SK-N-SH (cell line): ENCODE measurements at regions not wholly inside any gene's neighbourhood (a gene's known extent, or its start where the extent isn't known, plus 50 kb on each side); places are given as distances from the start of the nearest gene placed in this dataset.

Experiments
- CTCF ChIA-PET: fragments of 300-600, 350-600 bp; formaldehyde crosslinking; extraction: SDS; loops from one replicate; lab custom pipeline; 2021; lab: Yijun Ruan, JAX
- POLR2A ChIA-PET: fragments of 350-600 bp; sonication (Branson Sonifier 250); formaldehyde crosslinking; extraction: SDS; loops from one replicate; lab custom pipeline; 2020; ENCODE audit warnings: antibody characterized with exemption, inconsistent platforms; lab: Yijun Ruan, JAX
- DNase-seq: peaks from one replicate; pipeline ENCODE4 v3.0.0; 2012
- H2AFZ ChIP-seq: fragments of 200-600 bp; sonication (generic); 2 replicates; pipeline ENCODE4 v1.8.1; 2016; ENCODE audit warnings: antibody characterized with exemption, mild to moderate bottlenecking, low read depth
- H3F3A ChIP-seq: fragments of 200-600 bp; sonication (generic); replicated peaks from 2 replicates; pipeline ENCODE3; 2016; ENCODE audit warnings: antibody characterized with exemption, mild to moderate bottlenecking; ENCODE audit not compliant: insufficient read depth
- H3K27ac ChIP-seq, 2 experiments: fragments of 200-500 bp in 1 of 2; fragments of 200-600 bp in 1 of 2; sonication (Bioruptor generic) in 1 of 2; sonication (generic), shearing (Covaris generic) in 1 of 2; 2 replicates each; pipeline versions ENCODE4 v1.5.1 to v1.6.1; 2014 to 2016; ENCODE audit warnings: low read depth in 2 of 2, inconsistent platforms in 1 of 2, low read length in 1 of 2, mild to moderate bottlenecking in 1 of 2, mixed read lengths in 1 of 2
- H3K27me3 ChIP-seq: fragments of 200-600 bp; sonication (generic), shearing (Covaris generic); 2 replicates; pipeline ENCODE4 v1.6.1; 2016; ENCODE audit warnings: mixed run types; ENCODE audit not compliant: insufficient read depth
- H3K36me3 ChIP-seq, 2 experiments: fragments of 200-500 bp in 1 of 2; fragments of 200-600 bp in 1 of 2; sonication (Bioruptor generic) in 1 of 2; sonication (generic) in 1 of 2; replicated peaks in 1 of 2; 2 replicates each; pipeline versions ENCODE3 to v1.5.1; 2014 to 2016; ENCODE audit warnings: low read length in 1 of 2, mild to moderate bottlenecking in 1 of 2; ENCODE audit not compliant: insufficient read depth in 2 of 2, control insufficient read depth in 1 of 2
- H3K4me1 ChIP-seq, 2 experiments: fragments of 200-500 bp in 1 of 2; fragments of 200-600 bp in 1 of 2; sonication (Bioruptor generic) in 1 of 2; sonication (generic), shearing (Covaris generic) in 1 of 2; 2 replicates each; pipeline versions ENCODE4 v1.5.1 to v1.6.1; 2014 to 2016; ENCODE audit warnings: low read depth in 1 of 2, low read length in 1 of 2, mixed run types in 1 of 2; ENCODE audit not compliant: insufficient read depth in 2 of 2, control insufficient read depth in 1 of 2
- H3K4me2 ChIP-seq: fragments of 200-600 bp; sonication (generic), shearing (Covaris generic); 2 replicates; pipeline ENCODE4 v1.6.1; 2017; ENCODE audit warnings: mixed run types
- H3K4me3 ChIP-seq, 2 experiments: fragments of 200-500 bp in 1 of 2; fragments of 200-600 bp in 1 of 2; sonication (Bioruptor generic) in 1 of 2; sonication (generic), shearing (Covaris generic) in 1 of 2; 2 replicates each; pipeline versions ENCODE4 v1.5.1 to v1.8.1; 2014 to 2016; ENCODE audit warnings: low read depth in 2 of 2, inconsistent platforms in 1 of 2, low read length in 1 of 2, mild to moderate bottlenecking in 1 of 2, mixed read lengths in 1 of 2, moderate library complexity in 1 of 2
- H3K79me2 ChIP-seq: fragments of 200-600 bp; sonication (generic); 2 replicates; pipeline ENCODE4 v1.8.1; 2017; ENCODE audit warnings: mild to moderate bottlenecking; ENCODE audit not compliant: insufficient read depth
- H3K9ac ChIP-seq: fragments of 200-600 bp; sonication (generic); 2 replicates; pipeline ENCODE4 v1.6.1; 2017; ENCODE audit warnings: mixed run types
- H3K9me2 ChIP-seq: fragments of 200-600 bp; sonication (generic); 2 replicates; pipeline ENCODE4 v1.6.1; 2017; ENCODE audit warnings: mixed run types
- H3K9me3 ChIP-seq: fragments of 200-600 bp; sonication (generic); 2 replicates; pipeline ENCODE4 v1.6.1; 2017; ENCODE audit warnings: mixed run types, mild to moderate bottlenecking, moderate library complexity
- H4K20me1 ChIP-seq: fragments of 200-600 bp; sonication (generic); 2 replicates; pipeline ENCODE4 v1.6.1; 2017; ENCODE audit warnings: mild to moderate bottlenecking, mixed run types; ENCODE audit not compliant: insufficient read depth
- CHD2 ChIP-seq: fragments of 150-350 bp; IDR thresholded peaks from 2 replicates; pipeline ENCODE4 v1.6.1; 2018; ENCODE audit warnings: low read length; ENCODE audit not compliant: partially characterized antibody
- FOSL2 ChIP-seq: IDR thresholded peaks from 2 replicates; pipeline ENCODE4 v1.4.0; 2012; ENCODE audit warnings: low read depth, mild to moderate bottlenecking, moderate library complexity, borderline replicate concordance
- FOXJ3 ChIP-seq: sonication (generic); formaldehyde crosslinking; IDR thresholded peaks from 2 replicates; pipeline ENCODE4 v1.5.1; 2020; ENCODE audit warnings: mild to moderate bottlenecking, missing genetic modification reagents
- FOXM1 ChIP-seq: IDR thresholded peaks from 2 replicates; pipeline ENCODE4 v1.4.0; 2012; ENCODE audit warnings: low read depth, mild to moderate bottlenecking
- POLR2AphosphoS5 ChIP-seq: IDR thresholded peaks from 2 replicates; pipeline ENCODE4 v1.6.1; 2012; ENCODE audit warnings: low read depth, low read length
- SIN3A ChIP-seq: IDR thresholded peaks from 2 replicates; pipeline ENCODE4 v1.6.1; 2012; ENCODE audit warnings: low read depth, mild to moderate bottlenecking, low read length, moderate library complexity, borderline replicate concordance
- TEAD4 ChIP-seq: IDR thresholded peaks from 2 replicates; pipeline ENCODE4 v1.4.0; 2012; ENCODE audit warnings: mild to moderate bottlenecking, borderline replicate concordance; ENCODE audit not compliant: insufficient read depth
- YY1 ChIP-seq: IDR thresholded peaks from 2 replicates; pipeline ENCODE4 v1.4.0; 2012; ENCODE audit warnings: low read depth, mild to moderate bottlenecking
- whole genome bisulfite sequencing: methylation state at CpG from one replicate; pipeline ENCODE4 v1.1.6; 2017; ENCODE audit warnings: low lambda C conversion rate; 5-methylcytosine and 5-hydroxymethylcytosine counted together
- TF ChIP-seq, protein P1 (sequence below): IDR thresholded peaks from 2 replicates; pipeline ENCODE4; 2012
- TF ChIP-seq, protein P2 (sequence below): IDR thresholded peaks from 2 replicates; pipeline ENCODE4 v1.4.0; 2012; ENCODE audit warnings: low read depth, borderline replicate concordance
- TF ChIP-seq, protein P3 (sequence below): fragments of 150-350 bp; IDR thresholded peaks from 2 replicates; pipeline ENCODE4 v1.6.1; 2016; ENCODE audit warnings: mild to moderate bottlenecking, low read depth, low read length
- TF ChIP-seq, protein P4 (sequence below): fragments of 150-350 bp; IDR thresholded peaks from 2 replicates; pipeline ENCODE4 v1.6.1; 2017; ENCODE audit warnings: antibody characterized with exemption, low read length, low read depth, borderline replicate concordance
- TF ChIP-seq, protein P5 (sequence below): IDR thresholded peaks from 2 replicates; pipeline ENCODE4 v1.4.0; 2012; ENCODE audit warnings: low read depth, borderline replicate concordance
- TF ChIP-seq, protein P6 (sequence below): IDR thresholded peaks from 2 replicates; pipeline ENCODE4 v1.6.1; 2012; ENCODE audit warnings: mild to moderate bottlenecking, low read depth, low read length, moderate library complexity

DNA sequence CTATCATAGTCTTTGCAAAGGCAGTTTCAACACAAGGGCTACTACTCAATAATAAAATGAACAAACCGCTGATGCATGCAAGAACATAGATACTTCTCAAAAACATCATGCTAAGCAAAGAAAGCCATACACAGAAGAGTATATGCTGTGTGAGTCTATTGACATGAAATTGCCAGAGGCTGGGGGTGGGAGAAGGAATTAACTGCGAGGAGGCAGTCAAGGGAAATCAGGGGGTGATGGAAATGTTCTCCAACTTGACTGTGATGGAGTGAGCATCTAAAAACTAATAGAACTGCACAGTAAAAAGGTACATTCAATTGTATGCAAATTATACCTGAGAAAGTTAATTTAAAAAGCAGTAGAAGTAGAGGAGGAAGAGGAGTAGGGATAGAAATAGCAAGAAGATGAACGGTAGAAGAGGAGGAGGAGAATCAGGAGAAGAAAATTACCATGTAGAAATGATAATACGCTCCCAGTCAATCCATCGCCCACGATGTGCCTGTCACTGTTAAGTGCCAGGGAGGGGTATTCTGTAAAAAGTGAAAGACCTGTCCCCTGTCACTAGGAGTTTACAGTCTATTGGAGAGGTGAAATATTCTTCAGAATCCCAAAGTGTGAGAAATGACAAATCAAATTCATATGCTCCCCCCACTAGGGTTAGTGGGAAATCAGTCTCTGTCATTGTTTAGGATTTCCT is 90.3 kb downstream of the B3GNT2 start:
- no peak for TF ChIP-seq FOXJ3 (CRISPR knock-in tag)
- TF ChIP-seq, protein P1, sequence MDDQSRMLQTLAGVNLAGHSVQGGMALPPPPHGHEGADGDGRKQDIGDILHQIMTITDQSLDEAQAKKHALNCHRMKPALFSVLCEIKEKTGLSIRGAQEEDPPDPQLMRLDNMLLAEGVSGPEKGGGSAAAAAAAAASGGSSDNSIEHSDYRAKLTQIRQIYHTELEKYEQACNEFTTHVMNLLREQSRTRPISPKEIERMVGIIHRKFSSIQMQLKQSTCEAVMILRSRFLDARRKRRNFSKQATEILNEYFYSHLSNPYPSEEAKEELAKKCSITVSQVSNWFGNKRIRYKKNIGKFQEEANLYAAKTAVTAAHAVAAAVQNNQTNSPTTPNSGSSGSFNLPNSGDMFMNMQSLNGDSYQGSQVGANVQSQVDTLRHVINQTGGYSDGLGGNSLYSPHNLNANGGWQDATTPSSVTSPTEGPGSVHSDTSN: no peak
- TF ChIP-seq, protein P2, sequence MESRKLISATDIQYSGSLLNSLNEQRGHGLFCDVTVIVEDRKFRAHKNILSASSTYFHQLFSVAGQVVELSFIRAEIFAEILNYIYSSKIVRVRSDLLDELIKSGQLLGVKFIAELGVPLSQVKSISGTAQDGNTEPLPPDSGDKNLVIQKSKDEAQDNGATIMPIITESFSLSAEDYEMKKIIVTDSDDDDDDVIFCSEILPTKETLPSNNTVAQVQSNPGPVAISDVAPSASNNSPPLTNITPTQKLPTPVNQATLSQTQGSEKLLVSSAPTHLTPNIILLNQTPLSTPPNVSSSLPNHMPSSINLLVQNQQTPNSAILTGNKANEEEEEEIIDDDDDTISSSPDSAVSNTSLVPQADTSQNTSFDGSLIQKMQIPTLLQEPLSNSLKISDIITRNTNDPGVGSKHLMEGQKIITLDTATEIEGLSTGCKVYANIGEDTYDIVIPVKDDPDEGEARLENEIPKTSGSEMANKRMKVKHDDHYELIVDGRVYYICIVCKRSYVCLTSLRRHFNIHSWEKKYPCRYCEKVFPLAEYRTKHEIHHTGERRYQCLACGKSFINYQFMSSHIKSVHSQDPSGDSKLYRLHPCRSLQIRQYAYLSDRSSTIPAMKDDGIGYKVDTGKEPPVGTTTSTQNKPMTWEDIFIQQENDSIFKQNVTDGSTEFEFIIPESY: no peak
- TF ChIP-seq FOSL2: no peak
- TF ChIP-seq, protein P3, sequence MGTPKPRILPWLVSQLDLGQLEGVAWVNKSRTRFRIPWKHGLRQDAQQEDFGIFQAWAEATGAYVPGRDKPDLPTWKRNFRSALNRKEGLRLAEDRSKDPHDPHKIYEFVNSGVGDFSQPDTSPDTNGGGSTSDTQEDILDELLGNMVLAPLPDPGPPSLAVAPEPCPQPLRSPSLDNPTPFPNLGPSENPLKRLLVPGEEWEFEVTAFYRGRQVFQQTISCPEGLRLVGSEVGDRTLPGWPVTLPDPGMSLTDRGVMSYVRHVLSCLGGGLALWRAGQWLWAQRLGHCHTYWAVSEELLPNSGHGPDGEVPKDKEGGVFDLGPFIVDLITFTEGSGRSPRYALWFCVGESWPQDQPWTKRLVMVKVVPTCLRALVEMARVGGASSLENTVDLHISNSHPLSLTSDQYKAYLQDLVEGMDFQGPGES: no peak
- TF ChIP-seq, protein P4, sequence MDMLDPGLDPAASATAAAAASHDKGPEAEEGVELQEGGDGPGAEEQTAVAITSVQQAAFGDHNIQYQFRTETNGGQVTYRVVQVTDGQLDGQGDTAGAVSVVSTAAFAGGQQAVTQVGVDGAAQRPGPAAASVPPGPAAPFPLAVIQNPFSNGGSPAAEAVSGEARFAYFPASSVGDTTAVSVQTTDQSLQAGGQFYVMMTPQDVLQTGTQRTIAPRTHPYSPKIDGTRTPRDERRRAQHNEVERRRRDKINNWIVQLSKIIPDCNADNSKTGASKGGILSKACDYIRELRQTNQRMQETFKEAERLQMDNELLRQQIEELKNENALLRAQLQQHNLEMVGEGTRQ: no peak
- no peak for TF ChIP-seq FOXM1
- TF ChIP-seq TEAD4: no peak
- TF ChIP-seq, protein P5, sequence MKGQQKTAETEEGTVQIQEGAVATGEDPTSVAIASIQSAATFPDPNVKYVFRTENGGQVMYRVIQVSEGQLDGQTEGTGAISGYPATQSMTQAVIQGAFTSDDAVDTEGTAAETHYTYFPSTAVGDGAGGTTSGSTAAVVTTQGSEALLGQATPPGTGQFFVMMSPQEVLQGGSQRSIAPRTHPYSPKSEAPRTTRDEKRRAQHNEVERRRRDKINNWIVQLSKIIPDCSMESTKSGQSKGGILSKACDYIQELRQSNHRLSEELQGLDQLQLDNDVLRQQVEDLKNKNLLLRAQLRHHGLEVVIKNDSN: no peak
- no peak for TF ChIP-seq SIN3A
- no peak for TF ChIP-seq POLR2AphosphoS5
- TF ChIP-seq, protein P6, sequence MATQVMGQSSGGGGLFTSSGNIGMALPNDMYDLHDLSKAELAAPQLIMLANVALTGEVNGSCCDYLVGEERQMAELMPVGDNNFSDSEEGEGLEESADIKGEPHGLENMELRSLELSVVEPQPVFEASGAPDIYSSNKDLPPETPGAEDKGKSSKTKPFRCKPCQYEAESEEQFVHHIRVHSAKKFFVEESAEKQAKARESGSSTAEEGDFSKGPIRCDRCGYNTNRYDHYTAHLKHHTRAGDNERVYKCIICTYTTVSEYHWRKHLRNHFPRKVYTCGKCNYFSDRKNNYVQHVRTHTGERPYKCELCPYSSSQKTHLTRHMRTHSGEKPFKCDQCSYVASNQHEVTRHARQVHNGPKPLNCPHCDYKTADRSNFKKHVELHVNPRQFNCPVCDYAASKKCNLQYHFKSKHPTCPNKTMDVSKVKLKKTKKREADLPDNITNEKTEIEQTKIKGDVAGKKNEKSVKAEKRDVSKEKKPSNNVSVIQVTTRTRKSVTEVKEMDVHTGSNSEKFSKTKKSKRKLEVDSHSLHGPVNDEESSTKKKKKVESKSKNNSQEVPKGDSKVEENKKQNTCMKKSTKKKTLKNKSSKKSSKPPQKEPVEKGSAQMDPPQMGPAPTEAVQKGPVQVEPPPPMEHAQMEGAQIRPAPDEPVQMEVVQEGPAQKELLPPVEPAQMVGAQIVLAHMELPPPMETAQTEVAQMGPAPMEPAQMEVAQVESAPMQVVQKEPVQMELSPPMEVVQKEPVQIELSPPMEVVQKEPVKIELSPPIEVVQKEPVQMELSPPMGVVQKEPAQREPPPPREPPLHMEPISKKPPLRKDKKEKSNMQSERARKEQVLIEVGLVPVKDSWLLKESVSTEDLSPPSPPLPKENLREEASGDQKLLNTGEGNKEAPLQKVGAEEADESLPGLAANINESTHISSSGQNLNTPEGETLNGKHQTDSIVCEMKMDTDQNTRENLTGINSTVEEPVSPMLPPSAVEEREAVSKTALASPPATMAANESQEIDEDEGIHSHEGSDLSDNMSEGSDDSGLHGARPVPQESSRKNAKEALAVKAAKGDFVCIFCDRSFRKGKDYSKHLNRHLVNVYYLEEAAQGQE: no peak
- no peak for TF ChIP-seq CHD2
- TF ChIP-seq YY1: no peak
- POLR2A ChIA-PET: no interaction called here

More for the DNA sequence above, 90.3 kb downstream of the B3GNT2 start:
- Histone ChIP-seq H3K4me2 (no peak overlapping the region), H3K79me2 (no peaks in the 10 kb centered on the region), H3F3A (no peaks in the 10 kb centered on the region), H3K27ac (no peak overlapping the region), H3K4me1 (peaks cover 0 to 19% of the 10 kb centered on the region in 2 experiments; a peak in 2 of 4 replicates), H4K20me1 (no peaks in the 10 kb centered on the region), H3K9me2 (no peaks in the 10 kb centered on the region), H3K4me3 (no peak overlapping the region), H3K27me3 (no peaks in the 10 kb centered on the region), H3K9me3 (no peaks in the 10 kb centered on the region), H2AFZ (no peak overlapping the region), H3K36me3 (no peaks in the 10 kb centered on the region), H3K9ac (no peak overlapping the region)
- DNase-seq: no peak
- 61% methylated on average over 6 of the region's 6 CpGs for WGBS
- CTCF ChIA-PET: no interaction called here
